ENCODE measurements at regions not wholly inside any gene's neighbourhood (a gene's known extent, or its start where the extent isn't known, plus 50 kb on each side); places are given as distances from the start of the nearest gene placed in this dataset.
"Not testable (repeated sequence)": the region's sequence is repeated elsewhere in the genome, so short reads cannot be mapped to it uniquely, and the experiment has no call there.

GRCh38 chr12:25328072-25328712, 77.5 kb upstream of the KRAS start:
- peak; percentile 15 for DNase-seq

- DNase-seq, result no peak
Observed at GRCh38 chr12:25327321-25327720, 76.6 kb upstream of the KRAS start.

GRCh38 chr12:25326326-25326725, 75.6 kb upstream of the KRAS start:
- no peak for DNase-seq

GRCh38 chr12:25324861-25325260, 74.1 kb upstream of the KRAS start:
- DNase-seq, result no peak

- peak; percentile 80 for DNase-seq
Observed at GRCh38 chr12:25323581-25323982, 72.9 kb upstream of the KRAS start.

GRCh38 chr12:25322918-25323531, 72.3 kb upstream of the KRAS start:
- peak; percentile 17 for DNase-seq

GRCh38 chr12:25322351-25322750, 71.6 kb upstream of the KRAS start:
- DNase-seq, result no peak

GRCh38 chr12:25321772-25322171, 71.0 kb upstream of the KRAS start:
- DNase-seq, result no peak

- DNase-seq, result no peak
Observed at GRCh38 chr12:25320123-25321006, 69.6 kb upstream of the KRAS start.

GRCh38 chr12:25319233-25319984, 68.7 kb upstream of the KRAS start:
- DNase-seq, result no peak

- DNase-seq, result no peak
Observed at GRCh38 chr12:25317553-25317952, 66.8 kb upstream of the KRAS start.

- no peak for DNase-seq
Observed at GRCh38 chr12:25315388-25315787, 64.7 kb upstream of the KRAS start.

- DNase-seq, result not testable (repeated sequence)
Observed at GRCh38 chr12:25313266-25313990, 62.7 kb upstream of the KRAS start.

GRCh38 chr12:25311506-25311905, 60.8 kb upstream of the KRAS start:
- DNase-seq, result no peak

- not testable (repeated sequence) for DNase-seq
Observed at GRCh38 chr12:25310071-25310470, 59.3 kb upstream of the KRAS start.

GRCh38 chr12:25308756-25309155, 58.0 kb upstream of the KRAS start:
- DNase-seq, result peak; percentile 11

GRCh38 chr12:25307818-25308217, 57.1 kb upstream of the KRAS start:
- no peak for DNase-seq

- peak; percentile 4 for DNase-seq
Observed at GRCh38 chr12:25301798-25302197, 51.1 kb upstream of the KRAS start.
